ENCODE measurements at regions not wholly inside any gene's neighbourhood (a gene's known extent, or its start where the extent isn't known, plus 50 kb on each side); places are given as distances from the start of the nearest gene placed in this dataset.

DNA sequence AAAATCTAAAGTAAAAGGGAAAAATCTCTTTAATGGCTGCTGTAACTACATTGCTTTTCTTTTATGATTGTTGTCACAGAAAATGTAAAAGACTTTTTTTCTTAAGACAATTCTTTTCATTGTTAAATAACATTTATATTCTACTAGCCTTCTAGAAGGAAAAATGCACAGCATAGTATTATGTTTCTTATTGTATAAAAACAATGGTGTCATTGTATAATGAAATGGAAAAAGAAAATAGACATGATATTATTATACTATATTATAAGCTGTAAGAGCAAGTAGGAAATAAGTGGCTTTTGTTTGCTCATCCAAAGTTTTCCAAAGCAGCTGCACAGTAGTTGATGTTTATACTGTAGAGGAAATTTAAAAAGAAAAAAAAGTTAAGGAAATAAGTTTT lies 1021.7 kb downstream of the EFNA5 start:
- DNase-seq (ENCODE audit: low spot score): no peak
- TF ChIP-seq, protein P1, sequence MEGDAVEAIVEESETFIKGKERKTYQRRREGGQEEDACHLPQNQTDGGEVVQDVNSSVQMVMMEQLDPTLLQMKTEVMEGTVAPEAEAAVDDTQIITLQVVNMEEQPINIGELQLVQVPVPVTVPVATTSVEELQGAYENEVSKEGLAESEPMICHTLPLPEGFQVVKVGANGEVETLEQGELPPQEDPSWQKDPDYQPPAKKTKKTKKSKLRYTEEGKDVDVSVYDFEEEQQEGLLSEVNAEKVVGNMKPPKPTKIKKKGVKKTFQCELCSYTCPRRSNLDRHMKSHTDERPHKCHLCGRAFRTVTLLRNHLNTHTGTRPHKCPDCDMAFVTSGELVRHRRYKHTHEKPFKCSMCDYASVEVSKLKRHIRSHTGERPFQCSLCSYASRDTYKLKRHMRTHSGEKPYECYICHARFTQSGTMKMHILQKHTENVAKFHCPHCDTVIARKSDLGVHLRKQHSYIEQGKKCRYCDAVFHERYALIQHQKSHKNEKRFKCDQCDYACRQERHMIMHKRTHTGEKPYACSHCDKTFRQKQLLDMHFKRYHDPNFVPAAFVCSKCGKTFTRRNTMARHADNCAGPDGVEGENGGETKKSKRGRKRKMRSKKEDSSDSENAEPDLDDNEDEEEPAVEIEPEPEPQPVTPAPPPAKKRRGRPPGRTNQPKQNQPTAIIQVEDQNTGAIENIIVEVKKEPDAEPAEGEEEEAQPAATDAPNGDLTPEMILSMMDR (IDR thresholded peaks at IDR 0.05; ENCODE audit: extremely low read depth, missing control alignments): no peak

DNA sequence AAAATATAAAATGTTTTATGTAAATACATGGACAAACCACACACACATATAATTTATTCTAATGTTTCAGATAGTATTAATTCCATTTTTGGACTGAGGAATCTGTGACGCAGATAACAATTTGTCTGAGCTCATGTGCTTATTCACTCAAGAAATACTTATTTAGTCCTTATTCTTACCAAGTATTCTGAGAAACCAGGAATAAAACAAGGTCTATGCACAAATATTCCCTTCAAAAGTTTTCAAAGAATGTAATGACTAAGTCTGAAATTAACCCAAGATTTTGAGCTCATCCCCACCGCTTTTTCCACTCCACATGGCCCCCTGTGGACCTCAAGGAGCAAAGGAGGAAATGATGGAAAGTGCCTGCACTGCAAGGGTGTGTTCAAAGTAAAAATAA lies 1022.3 kb downstream of the EFNA5 start:
- DNase-seq (ENCODE audit: low spot score): no peak
- TF ChIP-seq, protein P1 (IDR thresholded peaks at IDR 0.05; ENCODE audit: extremely low read depth, missing control alignments): no peak

DNA sequence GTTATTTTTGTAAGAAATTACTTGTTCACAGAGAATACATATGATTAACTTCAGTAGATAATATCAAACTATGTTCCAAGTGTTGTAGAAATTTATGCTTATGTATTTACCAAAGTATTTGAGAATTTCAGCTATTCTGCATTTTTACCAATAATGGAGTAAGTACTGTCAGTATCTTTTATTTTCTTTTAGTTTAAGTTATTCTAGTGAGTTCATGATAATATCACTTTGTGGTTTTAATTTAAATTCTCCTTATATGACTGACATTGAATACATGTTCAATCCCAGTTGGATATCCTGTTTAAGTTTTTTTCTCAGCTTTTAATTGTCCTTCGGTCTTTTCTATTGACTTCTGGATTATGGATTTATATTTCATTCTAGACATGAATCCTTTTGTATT lies 1024.6 kb downstream of the EFNA5 start:
- no peak for DNase-seq (ENCODE audit: low spot score)
- TF ChIP-seq, protein P1 (IDR thresholded peaks at IDR 0.05; ENCODE audit: extremely low read depth, missing control alignments): no peak

DNA sequence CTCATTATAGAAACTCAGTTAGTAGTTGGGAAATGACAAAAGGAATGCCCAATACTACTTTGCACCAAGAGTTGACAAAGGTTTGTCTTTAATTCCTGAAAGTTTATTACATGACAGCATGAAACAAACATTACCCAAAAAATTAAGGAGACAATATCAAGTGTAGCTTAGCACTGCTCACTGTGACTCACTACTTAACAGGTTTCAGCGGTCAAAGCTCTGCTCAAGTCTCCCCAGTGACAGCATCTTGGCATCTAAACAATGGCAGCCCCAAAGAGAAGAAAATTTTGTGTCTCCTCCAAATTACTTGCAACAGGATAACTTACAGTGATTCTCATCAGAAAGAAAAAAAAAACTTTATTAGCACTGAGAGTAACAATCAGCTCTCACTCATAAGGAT lies 1030.2 kb downstream of the EFNA5 start:
- TF ChIP-seq, protein P1 (IDR thresholded peaks at IDR 0.05; ENCODE audit: extremely low read depth, missing control alignments): no peak
- no peak for DNase-seq (ENCODE audit: low spot score)

DNA sequence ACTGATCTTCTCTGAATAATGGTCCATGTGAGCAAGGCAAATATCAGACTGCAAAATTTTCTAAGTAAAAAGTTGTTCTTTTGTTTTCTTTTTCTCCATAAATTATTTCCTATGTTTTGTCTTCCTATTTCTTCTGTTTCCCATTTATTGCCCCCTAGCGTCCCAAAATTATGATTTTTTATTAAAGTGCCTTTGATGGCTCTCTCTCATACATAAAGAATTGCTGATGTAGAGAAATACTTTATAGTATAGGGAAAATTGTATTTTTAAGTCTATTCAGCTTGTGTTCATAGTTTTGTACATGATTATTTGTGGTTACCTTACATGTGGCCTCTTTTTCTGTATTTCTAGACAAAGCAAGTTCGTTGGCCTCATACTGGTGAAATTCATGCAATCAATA lies 1031.2 kb downstream of the EFNA5 start:
- TF ChIP-seq, protein P1 (IDR thresholded peaks at IDR 0.05; ENCODE audit: extremely low read depth, missing control alignments): no peak
- no peak for DNase-seq (ENCODE audit: low spot score)

DNA sequence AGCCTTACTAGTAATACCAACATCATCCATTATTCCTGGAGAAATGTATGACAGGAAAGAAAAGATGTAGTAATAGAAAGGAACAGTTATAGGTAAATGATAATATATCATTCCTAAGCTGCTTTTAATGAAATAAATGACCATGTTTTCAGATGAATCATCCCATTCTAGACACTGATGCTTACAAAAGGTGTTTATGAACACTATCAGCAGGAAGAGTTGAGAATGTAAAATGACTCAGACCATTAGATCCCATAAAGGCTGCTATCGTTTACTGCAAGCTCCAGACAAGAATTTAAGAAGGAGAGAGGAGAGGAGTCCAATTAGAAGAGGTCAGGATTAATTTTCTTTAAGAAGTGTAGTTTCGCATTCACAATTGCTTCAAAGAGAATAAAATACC lies 1033.5 kb downstream of the EFNA5 start:
- TF ChIP-seq, protein P1 (IDR thresholded peaks at IDR 0.05; ENCODE audit: extremely low read depth, missing control alignments): no peak
- DNase-seq (ENCODE audit: low spot score): no peak

DNA sequence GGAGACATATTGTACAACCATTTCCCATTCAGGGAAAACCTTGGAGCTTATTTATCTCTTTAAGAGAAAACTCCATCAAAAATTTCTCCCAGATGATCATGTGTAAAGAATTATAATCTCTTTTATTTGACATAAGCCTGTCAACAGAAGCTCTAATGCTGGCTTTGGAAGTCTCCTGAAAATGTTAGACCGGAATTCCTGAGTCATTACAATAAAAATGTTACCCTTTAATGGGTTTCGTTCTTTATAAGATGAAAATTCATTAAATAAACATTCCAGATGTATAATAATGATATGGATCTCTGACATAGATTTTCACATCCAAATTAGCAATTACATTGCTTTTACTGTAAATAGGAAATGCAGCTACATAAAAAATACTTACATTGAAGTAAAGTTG lies 1036.4 kb downstream of the EFNA5 start:
- DNase-seq (ENCODE audit: low spot score): no peak
- TF ChIP-seq, protein P1 (IDR thresholded peaks at IDR 0.05; ENCODE audit: extremely low read depth, missing control alignments): no peak
